Mesothelial cell of epicardium (in vitro differentiated cells): ENCODE measurements at regions not wholly inside any gene's neighbourhood (a gene's known extent, or its start where the extent isn't known, plus 50 kb on each side); places are given as distances from the start of the nearest gene placed in this dataset.

ENCODE experiments used
- DNase-seq, 2 experiments: peaks; one replicate each; pipeline ENCODE4 v3.0.0; 2021; ENCODE audit warnings: low spot score in 2 of 2; ENCODE audit not compliant: unreplicated experiment in 2 of 2
- H3K27ac Mint-ChIP-seq: 2 replicates; pipeline ENCODE4 v1.8.0; 2021; ENCODE audit warnings: mixed read lengths
- H3K27me3 Mint-ChIP-seq: 2 replicates; pipeline ENCODE4 v1.8.0; 2021; ENCODE audit warnings: low read depth, mixed read lengths
- H3K36me3 Mint-ChIP-seq: 2 replicates; pipeline ENCODE4 v1.8.0; 2021; ENCODE audit warnings: mixed read lengths
- H3K4me1 Mint-ChIP-seq: 2 replicates; pipeline ENCODE4 v1.8.0; 2021; ENCODE audit warnings: mixed read lengths
- H3K4me3 Mint-ChIP-seq: 2 replicates; pipeline ENCODE4 v1.8.0; 2021; ENCODE audit warnings: mild to moderate bottlenecking, moderate library complexity, mixed read lengths
- H3K9me3 Mint-ChIP-seq: 2 replicates; pipeline ENCODE4 v1.8.0; 2021; ENCODE audit warnings: mixed read lengths
- TF ChIP-seq, protein P1 (sequence below): fragments of 200-600 bp; sonication (generic); IDR thresholded peaks from one replicate; pipeline ENCODE4 v1.5.0; 2021; ENCODE audit warnings: antibody characterized with exemption; ENCODE audit not compliant: unreplicated experiment

DNA sequence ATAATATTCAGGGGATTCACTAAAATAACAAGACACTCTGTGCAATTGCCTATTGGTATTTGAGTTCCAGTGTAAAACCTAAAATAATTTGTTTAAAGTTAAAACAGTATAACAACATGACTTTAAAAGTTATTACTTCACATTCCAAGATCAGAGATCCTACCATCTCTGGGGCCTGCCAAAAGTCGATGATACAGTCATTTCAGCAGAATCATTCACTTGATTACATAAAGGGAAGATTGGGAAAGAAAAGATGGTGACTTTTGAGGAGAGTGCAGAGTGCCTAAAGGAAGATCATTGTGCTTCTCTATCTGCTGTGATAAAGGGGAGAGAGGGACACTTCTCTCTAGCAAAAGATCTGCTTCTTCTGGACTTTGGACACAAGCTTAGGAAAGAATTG lies 784.4 kb upstream of the ADGRL4 start:
- Mint-ChIP-seq H3K9me3 (peaks cover 19% of the 10 kb centered on the region), H3K27ac (no peak overlapping the region), H3K36me3 (peaks cover 3% of the 10 kb centered on the region), H3K4me1 (peaks cover 2% of the 10 kb centered on the region), H3K4me3 (no peak overlapping the region), H3K27me3 (no peaks in the 10 kb centered on the region)
- DNase-seq: no peak
- TF ChIP-seq, protein P1, sequence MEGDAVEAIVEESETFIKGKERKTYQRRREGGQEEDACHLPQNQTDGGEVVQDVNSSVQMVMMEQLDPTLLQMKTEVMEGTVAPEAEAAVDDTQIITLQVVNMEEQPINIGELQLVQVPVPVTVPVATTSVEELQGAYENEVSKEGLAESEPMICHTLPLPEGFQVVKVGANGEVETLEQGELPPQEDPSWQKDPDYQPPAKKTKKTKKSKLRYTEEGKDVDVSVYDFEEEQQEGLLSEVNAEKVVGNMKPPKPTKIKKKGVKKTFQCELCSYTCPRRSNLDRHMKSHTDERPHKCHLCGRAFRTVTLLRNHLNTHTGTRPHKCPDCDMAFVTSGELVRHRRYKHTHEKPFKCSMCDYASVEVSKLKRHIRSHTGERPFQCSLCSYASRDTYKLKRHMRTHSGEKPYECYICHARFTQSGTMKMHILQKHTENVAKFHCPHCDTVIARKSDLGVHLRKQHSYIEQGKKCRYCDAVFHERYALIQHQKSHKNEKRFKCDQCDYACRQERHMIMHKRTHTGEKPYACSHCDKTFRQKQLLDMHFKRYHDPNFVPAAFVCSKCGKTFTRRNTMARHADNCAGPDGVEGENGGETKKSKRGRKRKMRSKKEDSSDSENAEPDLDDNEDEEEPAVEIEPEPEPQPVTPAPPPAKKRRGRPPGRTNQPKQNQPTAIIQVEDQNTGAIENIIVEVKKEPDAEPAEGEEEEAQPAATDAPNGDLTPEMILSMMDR: no peak

DNA sequence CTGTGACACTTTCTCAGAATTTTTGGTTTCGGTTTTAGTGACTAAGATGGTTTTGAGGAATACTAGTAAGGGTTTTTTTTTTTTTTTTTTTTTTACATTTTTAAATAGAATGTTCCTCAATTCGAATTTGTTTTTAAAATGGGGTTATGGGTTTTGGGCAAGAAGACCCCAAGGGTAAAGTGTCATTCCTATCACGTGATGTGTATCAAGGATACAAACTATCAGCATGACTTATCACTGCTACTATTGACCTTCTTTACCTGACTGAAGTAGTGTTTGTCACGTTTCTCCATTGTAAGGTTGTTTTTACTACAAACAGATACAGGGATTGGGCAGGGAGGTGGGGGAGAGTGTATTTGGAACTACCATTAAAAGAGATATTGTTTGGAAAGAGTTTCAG lies 781.1 kb upstream of the ADGRL4 start:
- no peak for DNase-seq
- no peaks in the 10 kb centered on the region for H3K9me3 Mint-ChIP-seq
- TF ChIP-seq, protein P1: no peak
- peaks cover 2% of the 10 kb centered on the region for H3K4me1 Mint-ChIP-seq
- no peaks in the 10 kb centered on the region for H3K27me3 Mint-ChIP-seq
- no peak overlapping the region for H3K27ac Mint-ChIP-seq
- H3K4me3 Mint-ChIP-seq: no peak overlapping the region
- no peaks in the 10 kb centered on the region for H3K36me3 Mint-ChIP-seq

DNA sequence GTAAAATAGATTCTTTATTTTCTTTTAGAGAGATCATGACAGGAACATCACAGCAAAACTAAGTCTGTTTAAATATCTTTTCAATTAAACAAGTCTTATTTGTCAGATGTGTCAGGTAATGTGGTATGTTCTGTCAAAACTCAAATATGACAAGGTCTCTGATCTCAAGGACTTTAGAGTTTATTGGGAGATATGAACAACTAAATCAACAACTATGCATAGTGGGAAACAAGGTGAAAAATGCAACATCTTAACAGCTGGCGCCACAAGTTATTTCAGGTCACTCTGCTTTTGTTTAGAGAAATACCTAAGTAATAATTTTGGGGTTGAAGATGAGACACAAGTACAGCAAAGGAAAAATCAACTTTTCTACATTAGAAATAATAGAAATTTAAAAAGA lies 779.4 kb upstream of the ADGRL4 start:
- DNase-seq: no peak
- Mint-ChIP-seq H3K27ac (no peak overlapping the region), H3K9me3 (no peaks in the 10 kb centered on the region), H3K4me3 (no peak overlapping the region), H3K4me1 (no peaks in the 10 kb centered on the region), H3K36me3 (no peaks in the 10 kb centered on the region), H3K27me3 (no peaks in the 10 kb centered on the region)
- TF ChIP-seq, protein P1: no peak

DNA sequence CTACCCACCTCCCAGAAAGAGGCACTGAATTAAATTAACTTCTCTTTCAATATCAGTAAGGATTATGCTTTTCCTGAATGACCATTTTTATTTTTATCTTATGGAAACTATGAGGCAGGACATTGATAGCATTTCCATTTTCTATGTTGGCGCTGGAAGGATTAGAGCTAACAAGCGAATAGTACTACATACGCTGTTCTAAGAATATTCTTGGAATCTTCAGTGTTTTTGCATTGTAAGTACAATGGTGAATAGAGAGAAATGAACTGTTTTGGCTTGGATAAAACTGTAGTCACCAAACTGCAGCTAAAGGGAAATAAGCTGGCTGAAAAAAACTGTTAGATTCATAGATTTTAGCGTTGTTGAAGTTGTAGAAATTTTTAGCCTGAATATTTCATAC lies 779.0 kb upstream of the ADGRL4 start:
- Mint-ChIP-seq H3K9me3 (no peaks in the 10 kb centered on the region), H3K27me3 (no peaks in the 10 kb centered on the region), H3K27ac (no peak overlapping the region), H3K4me3 (no peak overlapping the region), H3K36me3 (no peaks in the 10 kb centered on the region), H3K4me1 (no peaks in the 10 kb centered on the region)
- DNase-seq: no peak
- TF ChIP-seq, protein P1: no peak

DNA sequence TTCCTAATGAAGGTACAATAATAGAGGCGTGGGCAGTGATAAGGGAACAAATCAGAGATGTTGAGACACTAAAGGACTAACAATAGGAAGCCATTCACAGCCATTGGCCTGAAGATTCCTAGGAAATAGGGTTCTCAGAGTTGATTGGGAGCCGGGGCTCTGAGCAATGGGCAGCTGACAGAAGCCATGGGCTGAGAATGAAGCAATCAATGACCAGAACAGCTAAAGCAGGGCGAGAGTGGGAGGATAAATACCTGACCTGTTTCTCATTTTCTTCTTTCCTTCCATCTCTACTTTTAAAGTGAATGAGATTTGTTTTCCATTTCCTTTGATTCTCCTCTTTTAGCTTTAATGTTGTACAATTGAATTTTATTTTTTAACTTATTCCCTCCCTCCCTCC lies 774.7 kb upstream of the ADGRL4 start:
- H3K36me3 Mint-ChIP-seq: no peaks in the 10 kb centered on the region
- no peak for DNase-seq
- H3K27ac Mint-ChIP-seq: no peak overlapping the region
- no peaks in the 10 kb centered on the region for H3K27me3 Mint-ChIP-seq
- H3K4me3 Mint-ChIP-seq: no peak overlapping the region
- TF ChIP-seq, protein P1: no peak
- H3K4me1 Mint-ChIP-seq: no peaks in the 10 kb centered on the region
- H3K9me3 Mint-ChIP-seq: no peaks in the 10 kb centered on the region
